ENCODE measurements at regions not wholly inside any gene's neighbourhood (a gene's known extent, or its start where the extent isn't known, plus 50 kb on each side); places are given as distances from the start of the nearest gene placed in this dataset.
A peak's percentile ranks its signal among the peaks of the same experiment; 100 is the strongest.

GRCh38 chr4:184538023-184538599 is 63.8 kb upstream of the IRF2 start (continued):
- TF ChIP-seq ETV6 (conservative IDR thresholded peaks at IDR 0.05 in 1 of 2, IDR thresholded peaks at IDR 0.05 in 1 of 2; ENCODE audit: borderline replicate concordance in 1 of 2, low read depth in 1 of 2): 0 out of 4 replicates have a peak, but pooled peaks of 1 of the 2 experiments have one; percentile 41
- TF ChIP-seq RAD51 (IDR thresholded peaks at IDR 0.05): no peak
- TF ChIP-seq PKNOX1 (IDR thresholded peaks at IDR 0.05): no peak; the same call in 1 of the 2 replicates
- peak; percentile 12 for TF ChIP-seq SIX5 (IDR thresholded peaks at IDR 0.05; ENCODE audit: low read depth, low read length, severe bottlenecking)
- 0 out of 2 replicates have a peak, but pooled peaks have one; percentile 33 for TF ChIP-seq NR2F1 (conservative IDR thresholded peaks at IDR 0.05)
- TF ChIP-seq STAT3 (IDR thresholded peaks at IDR 0.05; ENCODE audit: low read depth, low read length): 0 out of 2 replicates have a peak, but pooled peaks have one; percentile 52
- TF ChIP-seq EGR1 (IDR thresholded peaks at IDR 0.05; ENCODE audit: borderline replicate concordance in 1 of 2, low read depth in 2 of 2, low read length in 2 of 2): no peak
- TF ChIP-seq CBX5 (IDR thresholded peaks at IDR 0.05; ENCODE audit: low read depth): peak; percentile 77
- 0 out of 2 replicates have a peak, but pooled peaks have one; percentile 21 for TF ChIP-seq PAX5 (IDR thresholded peaks at IDR 0.05; ENCODE audit: borderline replicate concordance, low read depth, low read length)
- peak; percentile 59 for TF ChIP-seq ATF2 (IDR thresholded peaks at IDR 0.05; ENCODE audit: low read length)
- TF ChIP-seq DPF2 (IDR thresholded peaks at IDR 0.05): 0 out of 2 replicates have a peak, but pooled peaks have one; percentile 11
- TF ChIP-seq SMC3 (IDR thresholded peaks at IDR 0.05; ENCODE audit: borderline replicate concordance, low read length): peak; percentile 92
- TF ChIP-seq MAX (IDR thresholded peaks at IDR 0.05; ENCODE audit: low read depth, low read length): no peak
- no peak for TF ChIP-seq PBX3 (IDR thresholded peaks at IDR 0.05; ENCODE audit: insufficient replicate concordance, low read depth, low read length)
- TF ChIP-seq KDM1A (IDR thresholded peaks at IDR 0.05; ENCODE audit: borderline replicate concordance): no peak
- TF ChIP-seq RAD21 (IDR thresholded peaks at IDR 0.05; ENCODE audit: insufficient read depth, low read depth, low read length): peak; percentile 96
- TF ChIP-seq GATAD2B (conservative IDR thresholded peaks at IDR 0.05; ENCODE audit: low read depth): no peak
- TF ChIP-seq PAX8 (IDR thresholded peaks at IDR 0.05): no peak
- peak; percentile 95 for TF ChIP-seq SMARCA5 (IDR thresholded peaks at IDR 0.05)
- TF ChIP-seq YY1 (IDR thresholded peaks at IDR 0.05; ENCODE audit: low read depth, low read length): peak; percentile 63; the same call in 1 of the 2 replicates
- peak; percentile 77; the same call in 1 of the 2 replicates for TF ChIP-seq NBN (IDR thresholded peaks at IDR 0.05)
- peak; percentile 23; the same call in 1 of the 2 replicates for TF ChIP-seq CBFB (IDR thresholded peaks at IDR 0.05; ENCODE audit: low read depth)
- peak; percentile 81 for TF ChIP-seq FOXM1 (IDR thresholded peaks at IDR 0.05; ENCODE audit: low read depth, low read length)
- TF ChIP-seq CHD2 (IDR thresholded peaks at IDR 0.05; ENCODE audit: borderline replicate concordance, low read depth, low read length): peak; percentile 20; the same call in 1 of the 2 replicates
- 0 out of 4 replicates have a peak, but pooled peaks of 1 of the 2 experiments have one; percentile 37 for TF ChIP-seq IKZF2 (IDR thresholded peaks at IDR 0.05)
- TF ChIP-seq RELA (IDR thresholded peaks at IDR 0.05; ENCODE audit: borderline replicate concordance, partially characterized antibody): peak; percentile 31
- peak; percentile 73; the same call in 1 of the 2 replicates for TF ChIP-seq MLLT1 (IDR thresholded peaks at IDR 0.05)

All from GM12878 (cell line).